T-helper 17 cell (primary cell): ENCODE measurements at regions not wholly inside any gene's neighbourhood (a gene's known extent, or its start where the extent isn't known, plus 50 kb on each side); places are given as distances from the start of the nearest gene placed in this dataset.

ENCODE experiments used
- ATAC-seq: fragments of 150-1000 bp; cut with Tn5 transposase; 2 replicates; pipeline ENCODE4 v1.10.0; 2021; ENCODE audit warnings: mild to moderate bottlenecking, moderate library complexity
- DNase-seq, 3 donors: peaks; one replicate each; pipeline versions ENCODE4 v3.0.0 to v3.0.0-alpha.2; 2020 to 2021
- H3K9me3 ChIP-seq: one replicate; pipeline ENCODE4 v1.7.0; 2013; ENCODE audit warnings: low read length, mild to moderate bottlenecking; ENCODE audit not compliant: control insufficient read depth, poor library complexity, severe bottlenecking
- H3K27ac Mint-ChIP-seq: one replicate; pipeline ENCODE4 v1.8.0; 2022; ENCODE audit warnings: mild to moderate bottlenecking, moderate library complexity, mixed read lengths
- H3K27me3 Mint-ChIP-seq: one replicate; pipeline ENCODE4 v1.8.0; 2022; ENCODE audit warnings: mixed read lengths
- H3K36me3 Mint-ChIP-seq: one replicate; pipeline ENCODE4 v1.8.0; 2022; ENCODE audit warnings: low read depth, mixed read lengths
- H3K4me1 Mint-ChIP-seq: one replicate; pipeline ENCODE4 v1.8.0; 2022; ENCODE audit warnings: mild to moderate bottlenecking, mixed read lengths
- H3K4me3 Mint-ChIP-seq: one replicate; pipeline ENCODE4 v1.8.0; 2022; ENCODE audit warnings: mild to moderate bottlenecking, moderate library complexity, mixed read lengths

DNA sequence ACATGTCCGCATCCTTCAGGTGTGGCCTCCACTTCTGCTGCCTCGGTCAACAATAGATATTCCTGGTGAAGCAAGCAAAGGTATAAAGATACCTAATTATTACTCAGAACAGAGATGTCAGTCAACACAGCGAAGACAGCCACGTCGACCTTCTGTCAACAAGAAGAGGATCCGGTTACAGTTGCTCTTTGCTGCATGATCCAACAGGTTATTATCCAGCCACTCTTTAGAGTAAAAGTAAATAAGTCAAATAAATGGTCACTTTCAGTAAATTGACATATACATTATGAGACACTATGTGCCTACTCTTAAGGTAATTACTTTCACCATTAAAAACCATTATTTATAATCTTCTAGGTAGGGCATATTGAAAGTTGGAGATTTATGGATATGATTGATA lies 356.8 kb upstream of the ATP11B start:
- no peaks in the 10 kb centered on the region for H3K4me1 Mint-ChIP-seq
- H3K4me3 Mint-ChIP-seq = no peak overlapping the region
- no peak for ATAC-seq
- no peaks in the 10 kb centered on the region for H3K27me3 Mint-ChIP-seq
- no peaks in the 10 kb centered on the region for H3K9me3 ChIP-seq
- DNase-seq = no peak
- H3K27ac Mint-ChIP-seq = no peak overlapping the region
- H3K36me3 Mint-ChIP-seq = no peaks in the 10 kb centered on the region

DNA sequence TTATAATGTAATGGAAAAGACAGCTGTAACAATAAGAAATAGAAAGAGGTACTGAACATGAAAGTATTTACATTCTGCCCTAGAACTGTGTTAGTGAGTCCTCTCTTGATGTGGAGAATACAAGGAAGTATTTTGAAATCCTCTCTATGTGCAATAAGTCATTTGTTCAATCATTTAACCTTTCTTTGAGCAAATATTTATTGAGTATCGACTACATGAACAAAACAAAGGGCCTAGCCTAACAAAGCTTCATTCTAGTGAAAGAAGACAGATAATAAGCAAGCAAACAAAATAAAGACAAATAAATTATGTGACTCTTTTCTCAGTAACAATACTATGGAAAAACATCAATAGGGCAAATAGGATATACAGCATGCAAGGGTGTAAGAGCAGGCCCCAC lies 354.9 kb upstream of the ATP11B start:
- Mint-ChIP-seq H3K27me3 (no peaks in the 10 kb centered on the region), H3K4me3 (no peak overlapping the region), H3K4me1 (no peaks in the 10 kb centered on the region), H3K27ac (no peak overlapping the region), H3K36me3 (no peaks in the 10 kb centered on the region)
- no peaks in the 10 kb centered on the region for H3K9me3 ChIP-seq
- no peak for ATAC-seq
- DNase-seq = no peak

- no peak for ATAC-seq
- no peak overlapping the region for H3K4me3 Mint-ChIP-seq
- no peaks in the 10 kb centered on the region for H3K4me1 Mint-ChIP-seq
- H3K9me3 ChIP-seq = no peaks in the 10 kb centered on the region
- no peaks in the 10 kb centered on the region for H3K36me3 Mint-ChIP-seq
- DNase-seq = no peak
- no peak overlapping the region for H3K27ac Mint-ChIP-seq
- H3K27me3 Mint-ChIP-seq = no peaks in the 10 kb centered on the region
Measured at GRCh38 chr3:182440101-182440500, 353.2 kb upstream of the ATP11B start.

- H3K9me3 ChIP-seq = no peaks in the 10 kb centered on the region
- DNase-seq (no peak), ATAC-seq (no peak)
- Mint-ChIP-seq H3K4me3 (no peak overlapping the region), H3K27ac (no peak overlapping the region), H3K27me3 (peaks cover 4% of the 10 kb centered on the region), H3K36me3 (no peaks in the 10 kb centered on the region), H3K4me1 (no peaks in the 10 kb centered on the region)
Measured at GRCh38 chr3:182445576-182445975, 347.7 kb upstream of the ATP11B start.

- H3K27ac Mint-ChIP-seq = no peak overlapping the region
- H3K36me3 Mint-ChIP-seq = no peaks in the 10 kb centered on the region
- no peaks in the 10 kb centered on the region for H3K9me3 ChIP-seq
- ATAC-seq (no peak), DNase-seq (no peak)
- no peaks in the 10 kb centered on the region for H3K4me1 Mint-ChIP-seq
- H3K4me3 Mint-ChIP-seq = no peak overlapping the region
- H3K27me3 Mint-ChIP-seq = peaks cover 4% of the 10 kb centered on the region
Measured at GRCh38 chr3:182450942-182451787, 342.1 kb upstream of the ATP11B start.

DNA sequence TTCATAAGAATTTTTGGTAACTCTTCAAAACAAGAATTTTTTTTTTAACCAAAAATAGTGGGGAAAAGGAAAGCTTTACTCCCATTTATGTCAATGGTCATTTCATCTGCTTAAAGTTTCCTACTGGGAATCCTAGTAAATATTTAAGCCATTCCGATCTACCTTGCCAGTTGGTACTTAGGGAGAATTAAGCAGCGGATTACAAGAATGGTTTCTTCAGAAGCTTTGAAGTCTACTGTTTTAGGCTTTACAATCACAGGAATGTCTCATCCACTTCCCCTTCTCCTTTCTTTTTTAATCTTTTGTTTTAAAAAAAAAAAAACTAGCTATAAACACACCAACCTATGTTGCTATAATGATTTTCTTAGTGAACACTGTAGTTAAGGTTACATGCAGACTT lies 341.4 kb upstream of the ATP11B start:
- no peak overlapping the region for H3K27ac Mint-ChIP-seq
- DNase-seq (no peak), ATAC-seq (no peak)
- no peaks in the 10 kb centered on the region for H3K9me3 ChIP-seq
- no peak overlapping the region for H3K4me3 Mint-ChIP-seq
- H3K27me3 Mint-ChIP-seq = peaks cover 2% of the 10 kb centered on the region
- no peaks in the 10 kb centered on the region for H3K36me3 Mint-ChIP-seq
- no peaks in the 10 kb centered on the region for H3K4me1 Mint-ChIP-seq

DNA sequence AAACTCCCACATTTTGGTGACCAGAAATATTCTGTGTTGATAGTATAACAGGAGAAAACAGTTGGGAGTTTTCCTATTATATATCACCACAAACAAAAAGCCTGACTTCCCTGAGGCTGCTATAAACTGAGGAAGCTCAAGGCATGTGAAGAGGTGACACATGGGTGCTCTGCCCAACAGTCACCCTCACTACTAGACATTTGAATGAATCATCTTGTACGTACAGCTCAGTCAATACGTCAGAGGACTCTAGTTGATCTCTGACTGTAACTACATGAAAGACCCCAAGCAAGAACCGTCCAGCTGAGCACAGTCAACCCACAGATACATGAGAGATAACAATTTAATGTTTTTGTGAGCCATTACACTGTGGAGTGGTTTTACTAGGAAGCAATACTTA lies 338.3 kb upstream of the ATP11B start:
- no peak for ATAC-seq
- H3K4me1 Mint-ChIP-seq = no peaks in the 10 kb centered on the region
- no peak overlapping the region for H3K27ac Mint-ChIP-seq

DNA sequence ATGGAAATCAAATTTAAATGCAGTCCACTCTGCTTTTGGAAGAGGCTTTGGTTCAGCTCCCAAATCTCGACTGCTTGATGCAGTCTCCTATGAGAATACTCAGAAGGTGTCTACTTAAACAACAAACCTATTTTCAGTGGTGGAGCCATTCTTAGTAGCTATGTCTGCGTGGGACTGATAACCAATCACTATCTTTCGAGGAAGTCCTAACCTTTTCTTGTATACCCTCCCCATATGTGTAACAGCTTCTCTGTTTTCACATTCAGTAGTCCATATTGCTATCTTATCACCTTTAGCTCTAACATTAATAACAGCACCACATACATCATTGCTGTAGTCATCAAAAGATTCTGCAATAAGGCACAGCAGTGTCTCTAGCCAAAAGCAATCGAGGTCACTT lies 333.0 kb upstream of the ATP11B start:
- ATAC-seq (no peak), DNase-seq (no peak)
- no peaks in the 10 kb centered on the region for H3K9me3 ChIP-seq
- Mint-ChIP-seq H3K4me1 (no peaks in the 10 kb centered on the region), H3K4me3 (no peak overlapping the region), H3K36me3 (no peaks in the 10 kb centered on the region), H3K27me3 (no peaks in the 10 kb centered on the region), H3K27ac (no peak overlapping the region)

More for the DNA sequence above, 338.3 kb upstream of the ATP11B start:
- Mint-ChIP-seq H3K36me3 (no peaks in the 10 kb centered on the region), H3K27me3 (no peaks in the 10 kb centered on the region), H3K4me3 (no peak overlapping the region)
- H3K9me3 ChIP-seq = no peaks in the 10 kb centered on the region
- DNase-seq = no peak

DNA sequence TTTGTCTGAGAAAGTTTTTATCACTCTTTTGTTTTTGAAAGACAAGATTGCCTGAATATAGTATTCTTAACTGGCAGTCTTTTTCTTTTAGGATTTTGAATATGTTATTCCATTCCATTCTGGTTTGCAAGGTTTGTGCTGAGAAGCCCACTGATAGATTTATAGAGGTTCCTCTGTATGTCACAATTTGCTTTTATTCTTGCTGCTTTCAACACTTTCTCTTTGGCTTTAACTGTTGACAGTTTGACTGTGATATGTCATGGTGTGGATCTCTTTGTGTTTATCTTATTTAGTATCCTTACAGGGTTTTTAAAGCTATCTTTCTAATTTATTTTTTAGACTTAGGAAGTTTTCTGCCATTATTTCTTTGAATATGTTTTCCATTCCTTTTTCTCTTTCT lies 331.2 kb upstream of the ATP11B start:
- Mint-ChIP-seq H3K27ac (no peak overlapping the region), H3K4me1 (no peaks in the 10 kb centered on the region), H3K27me3 (no peaks in the 10 kb centered on the region), H3K4me3 (no peak overlapping the region), H3K36me3 (no peaks in the 10 kb centered on the region)
- H3K9me3 ChIP-seq = no peaks in the 10 kb centered on the region
- DNase-seq (no peak), ATAC-seq (no peak)

DNA sequence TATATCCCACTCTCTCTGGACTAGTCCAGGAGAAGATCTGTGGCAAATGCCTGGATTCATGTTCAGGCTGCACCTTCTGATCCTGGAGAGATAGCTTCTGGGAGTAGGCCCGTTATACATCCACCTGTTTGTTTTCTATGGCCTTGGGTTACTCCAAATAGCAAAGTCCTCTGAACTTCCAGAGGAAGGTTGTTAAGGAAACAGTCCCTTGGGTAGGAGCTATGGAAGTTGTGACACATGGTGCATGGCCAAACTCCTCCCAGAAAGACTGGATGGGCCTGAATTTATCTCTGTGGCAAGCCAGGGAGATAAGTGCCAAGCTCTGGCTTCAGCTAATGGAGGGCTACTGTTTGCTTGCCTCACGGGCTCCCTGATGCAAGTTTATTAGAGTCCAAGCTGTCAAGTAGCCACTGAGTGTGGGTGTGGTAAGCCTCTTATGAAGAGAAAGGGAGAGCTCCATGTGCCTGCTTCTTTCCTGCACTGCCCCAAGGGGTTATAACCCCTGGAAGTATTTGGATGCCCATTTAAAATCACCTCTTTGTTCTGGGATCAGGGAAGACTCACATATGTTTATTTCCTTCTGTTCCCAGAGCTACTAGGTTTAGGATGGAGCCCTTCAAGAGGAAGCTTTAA lies 328.7 kb upstream of the ATP11B start:
- no peak overlapping the region for H3K4me3 Mint-ChIP-seq
- no peaks in the 10 kb centered on the region for H3K27me3 Mint-ChIP-seq
- no peak for ATAC-seq
- no peaks in the 10 kb centered on the region for H3K9me3 ChIP-seq
- H3K27ac Mint-ChIP-seq = no peak overlapping the region
- H3K4me1 Mint-ChIP-seq = no peaks in the 10 kb centered on the region
- H3K36me3 Mint-ChIP-seq = no peaks in the 10 kb centered on the region
- DNase-seq = no peak

- Mint-ChIP-seq H3K4me3 (no peak overlapping the region), H3K36me3 (no peaks in the 10 kb centered on the region), H3K4me1 (no peaks in the 10 kb centered on the region), H3K27ac (no peak overlapping the region), H3K27me3 (no peaks in the 10 kb centered on the region)
- H3K9me3 ChIP-seq = no peaks in the 10 kb centered on the region
- ATAC-seq (no peak), DNase-seq (no peak)
Measured at GRCh38 chr3:182465301-182466185, 327.8 kb upstream of the ATP11B start.

DNA sequence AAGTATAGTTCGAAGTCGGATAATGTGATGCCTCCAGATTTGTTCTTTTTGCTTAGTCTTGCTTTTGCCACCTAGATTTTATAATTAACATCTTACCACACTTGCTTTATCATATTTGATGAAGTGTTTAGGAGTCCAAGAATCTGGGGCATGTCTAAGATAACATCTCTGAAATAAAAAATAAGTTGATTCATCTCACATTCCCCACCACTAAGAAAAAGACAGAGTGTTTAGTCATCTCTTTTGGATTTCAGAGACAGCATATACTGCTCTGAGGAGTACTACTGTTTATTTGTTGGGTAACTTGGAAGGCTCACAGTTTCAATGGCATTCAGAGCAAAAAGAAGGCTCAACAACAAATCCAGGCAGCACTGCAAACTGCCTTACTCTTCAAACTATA lies 324.2 kb upstream of the ATP11B start:
- Mint-ChIP-seq H3K4me1 (no peaks in the 10 kb centered on the region), H3K27me3 (no peaks in the 10 kb centered on the region), H3K4me3 (no peak overlapping the region), H3K36me3 (no peaks in the 10 kb centered on the region), H3K27ac (no peak overlapping the region)
- DNase-seq = no peak
- no peaks in the 10 kb centered on the region for H3K9me3 ChIP-seq
- no peak for ATAC-seq

- no peak for ATAC-seq
- Mint-ChIP-seq H3K27me3 (no peaks in the 10 kb centered on the region), H3K27ac (no peak overlapping the region), H3K4me3 (no peak overlapping the region), H3K36me3 (no peaks in the 10 kb centered on the region), H3K4me1 (no peaks in the 10 kb centered on the region)
- no peaks in the 10 kb centered on the region for H3K9me3 ChIP-seq
- DNase-seq = no peak
Measured at GRCh38 chr3:182470187-182470586, 323.1 kb upstream of the ATP11B start.
